Stimulated activated naive CD8-positive, alpha-beta T cell treated with anti-CD3 and anti-CD28 coated beads, Interleukin-15, amount 100 ng/mL, for 72 hours (primary cell): ENCODE measurements at regions not wholly inside any gene's neighbourhood (a gene's known extent, or its start where the extent isn't known, plus 50 kb on each side); places are given as distances from the start of the nearest gene placed in this dataset.

ENCODE experiments used
- ATAC-seq: fragments of 150-1000 bp; cut with Tn5 transposase; 2 replicates; pipeline ENCODE4 v1.10.0; 2021; ENCODE audit warnings: mild to moderate bottlenecking, moderate library complexity
- DNase-seq, 2 donors: peaks; one replicate each; pipeline ENCODE4 v3.0.0; 2021 to 2022
- H3K27ac Mint-ChIP-seq, 2 donors: one replicate each; pipeline ENCODE4 v1.8.0; 2022; ENCODE audit warnings: mild to moderate bottlenecking in 2 of 2, mixed read lengths in 2 of 2, moderate library complexity in 2 of 2
- H3K27me3 Mint-ChIP-seq: one replicate; pipeline ENCODE4 v1.8.0; 2022; ENCODE audit warnings: mixed read lengths
- H3K4me1 Mint-ChIP-seq: one replicate; pipeline ENCODE4 v1.8.0; 2022; ENCODE audit warnings: mild to moderate bottlenecking, mixed read lengths
- H3K4me3 Mint-ChIP-seq, 2 donors: one replicate each; pipeline ENCODE4 v1.8.0; 2022; ENCODE audit warnings: mild to moderate bottlenecking in 2 of 2, mixed read lengths in 2 of 2, moderate library complexity in 1 of 2
- H3K9me3 Mint-ChIP-seq, 2 donors: one replicate each; pipeline ENCODE4 v1.8.0; 2022; ENCODE audit warnings: mixed read lengths in 2 of 2

DNA sequence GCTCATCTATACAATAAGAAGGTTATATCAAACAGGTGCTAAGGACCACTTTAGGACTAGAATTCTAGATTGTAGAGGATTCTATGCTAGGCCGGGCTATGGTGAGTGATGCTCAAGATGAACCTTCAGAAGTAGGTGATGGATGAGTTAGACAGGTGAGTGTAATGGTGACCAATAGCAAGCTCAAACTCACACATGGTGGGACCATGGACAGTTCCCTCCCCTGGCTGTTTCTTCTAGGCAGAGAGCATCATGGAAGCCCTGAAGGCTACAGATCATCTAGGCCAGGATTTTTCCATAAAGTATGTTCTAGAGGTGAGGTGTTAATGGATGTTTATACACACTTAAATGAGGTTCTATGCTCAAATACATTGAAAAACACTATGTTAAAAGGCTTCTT, 162.2 kb upstream of the WDR11 start:
- no peak overlapping the region for H3K4me3 Mint-ChIP-seq
- peaks cover 4% of the 10 kb centered on the region for H3K4me1 Mint-ChIP-seq
- DNase-seq, result no peak

DNA sequence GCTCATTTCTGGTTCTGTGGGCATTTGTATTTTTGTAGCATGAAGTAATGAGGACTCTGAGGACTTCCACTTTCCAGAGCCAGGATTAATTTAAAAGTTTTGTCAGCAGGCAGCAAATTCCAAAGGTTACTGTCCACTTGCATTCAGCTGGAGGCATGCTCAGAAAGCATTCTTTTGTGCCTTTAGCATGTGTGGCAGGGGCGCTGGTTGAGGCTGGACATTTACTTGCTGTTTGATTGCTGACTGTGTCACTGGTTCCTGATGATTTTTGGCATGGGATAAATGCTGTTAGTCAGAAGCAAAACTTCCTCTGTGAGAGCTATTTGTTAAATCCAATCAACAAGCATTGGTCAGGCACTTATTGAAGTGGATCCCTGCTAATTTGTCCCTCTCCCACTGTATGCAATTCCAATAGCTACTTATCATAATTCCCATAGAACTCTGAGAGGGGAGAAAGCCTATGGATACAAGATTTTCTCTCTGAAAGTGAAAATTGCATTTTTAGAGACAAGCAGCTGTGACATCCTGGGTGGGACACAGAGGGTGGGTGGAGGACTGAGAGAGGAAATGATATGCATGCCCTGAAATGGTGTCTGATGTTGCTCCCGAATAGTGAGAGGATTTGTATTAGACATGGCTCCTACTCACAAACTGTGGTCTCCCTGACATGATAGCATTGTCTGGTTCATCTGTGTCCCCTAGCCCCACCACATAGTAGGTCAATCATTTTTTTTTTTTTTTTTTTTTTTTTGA, 161.2 kb upstream of the WDR11 start:
- DNase-seq (no peak), ATAC-seq (no peak)
- no peaks in the 10 kb centered on the region for H3K27me3 Mint-ChIP-seq
- H3K4me3 Mint-ChIP-seq, result no peak overlapping the region
- H3K9me3 Mint-ChIP-seq, result no peaks in the 10 kb centered on the region
- no peak overlapping the region for H3K27ac Mint-ChIP-seq
- peaks cover 4% of the 10 kb centered on the region for H3K4me1 Mint-ChIP-seq

More for the DNA sequence above, 162.2 kb upstream of the WDR11 start:
- no peaks in the 10 kb centered on the region for H3K27me3 Mint-ChIP-seq
- H3K9me3 Mint-ChIP-seq, result no peaks in the 10 kb centered on the region
- no peak for ATAC-seq
- no peak overlapping the region for H3K27ac Mint-ChIP-seq

DNA sequence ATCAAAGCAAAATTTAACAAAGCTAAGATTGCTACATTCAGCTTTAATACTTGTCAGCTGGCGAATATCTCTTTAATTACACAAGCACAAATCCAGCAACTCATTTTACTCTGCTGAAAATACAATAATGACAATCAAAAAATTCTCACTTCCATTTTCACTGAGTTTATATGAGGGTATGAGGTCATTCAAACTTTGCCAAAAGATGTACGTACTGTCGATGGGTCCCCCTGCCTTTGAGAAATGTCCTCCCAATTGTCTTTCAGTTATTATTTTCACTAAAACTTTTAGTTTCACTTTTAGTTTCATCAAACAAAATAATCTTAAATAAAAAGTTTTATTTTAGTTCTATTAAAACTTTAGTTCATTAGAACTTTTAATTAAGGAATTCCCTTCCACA, 159.5 kb upstream of the WDR11 start:
- DNase-seq (no peak), ATAC-seq (no peak)
- no peak overlapping the region for H3K27ac Mint-ChIP-seq
- no peaks in the 10 kb centered on the region for H3K27me3 Mint-ChIP-seq
- peaks cover 4% of the 10 kb centered on the region for H3K4me1 Mint-ChIP-seq
- no peak overlapping the region for H3K4me3 Mint-ChIP-seq
- peaks cover 0 to 8% of the 10 kb centered on the region in 2 donors for H3K9me3 Mint-ChIP-seq

DNA sequence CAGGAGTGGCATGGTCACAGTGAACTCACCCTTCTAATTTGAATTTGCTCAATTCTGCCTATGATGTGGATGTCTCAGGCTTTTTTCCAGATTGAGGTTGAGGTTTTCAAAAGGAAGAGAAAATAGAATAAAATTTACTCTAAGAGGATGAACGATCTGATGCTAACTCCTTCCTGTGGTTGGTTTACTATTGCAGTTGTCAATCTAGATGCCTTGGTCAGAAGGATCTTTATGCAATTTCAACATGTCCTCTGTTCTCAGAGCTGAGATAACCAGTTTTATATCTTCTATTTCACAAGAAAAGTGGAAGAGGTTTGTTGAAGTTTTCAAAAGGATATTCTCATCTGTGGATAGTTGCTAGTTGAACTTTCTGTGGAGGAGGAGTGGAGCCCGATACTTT, 150.7 kb upstream of the WDR11 start:
- Mint-ChIP-seq H3K9me3 (peaks cover 14 to 50% of the 10 kb centered on the region in 2 donors), H3K4me3 (no peak overlapping the region), H3K27me3 (peaks cover 5% of the 10 kb centered on the region), H3K4me1 (no peaks in the 10 kb centered on the region), H3K27ac (no peak overlapping the region)
- ATAC-seq, result no peak
- no peak for DNase-seq

DNA sequence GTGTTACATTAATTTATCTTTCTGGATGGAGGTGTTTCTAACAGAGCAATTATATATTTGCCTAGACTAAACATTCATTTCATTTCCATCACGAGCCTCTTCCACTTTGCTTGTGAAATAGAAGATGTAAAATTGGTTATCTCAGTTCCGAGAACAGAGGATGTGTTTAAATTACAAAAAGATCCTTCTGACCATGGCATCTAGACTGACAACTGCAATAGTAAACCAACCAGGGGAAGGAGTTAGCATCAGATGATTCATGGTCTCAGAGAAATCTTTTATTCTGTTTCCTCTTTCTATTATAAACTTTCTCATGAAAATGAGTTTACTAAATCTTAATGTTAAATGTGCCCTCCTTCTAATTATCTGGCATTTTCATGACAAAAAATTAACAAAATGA, 149.8 kb upstream of the WDR11 start:
- H3K27ac Mint-ChIP-seq, result no peak overlapping the region
- no peak for ATAC-seq

DNA sequence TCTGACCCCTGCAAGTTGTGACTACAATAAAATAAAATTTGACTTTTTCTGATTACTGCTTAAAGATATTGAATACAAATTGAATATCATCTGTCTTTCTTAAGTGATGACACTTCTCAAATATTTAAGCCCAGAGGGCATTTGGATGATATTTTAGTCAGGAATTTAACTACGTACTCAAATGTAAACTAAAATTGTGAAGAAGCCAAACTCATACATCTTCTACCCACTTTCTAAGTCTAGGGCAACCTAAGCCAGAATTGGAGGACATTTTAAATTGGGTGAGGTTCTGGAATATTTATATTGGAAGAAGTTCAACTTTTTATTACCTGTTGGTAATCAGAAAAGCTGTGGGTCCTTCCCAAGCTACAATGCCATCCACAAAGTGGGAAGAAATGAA, 149.1 kb upstream of the WDR11 start:
- Mint-ChIP-seq H3K27ac (no peak overlapping the region), H3K4me3 (no peak overlapping the region), H3K9me3 (peaks cover 14 to 38% of the 10 kb centered on the region in 2 donors), H3K27me3 (peaks cover 5% of the 10 kb centered on the region), H3K4me1 (no peaks in the 10 kb centered on the region)
- ATAC-seq (no peak), DNase-seq (no peak)

More for the DNA sequence above, 149.8 kb upstream of the WDR11 start:
- Mint-ChIP-seq H3K27me3 (peaks cover 5% of the 10 kb centered on the region), H3K9me3 (peaks cover 14 to 45% of the 10 kb centered on the region in 2 donors), H3K4me1 (no peaks in the 10 kb centered on the region), H3K4me3 (no peak overlapping the region)
- DNase-seq, result no peak

DNA sequence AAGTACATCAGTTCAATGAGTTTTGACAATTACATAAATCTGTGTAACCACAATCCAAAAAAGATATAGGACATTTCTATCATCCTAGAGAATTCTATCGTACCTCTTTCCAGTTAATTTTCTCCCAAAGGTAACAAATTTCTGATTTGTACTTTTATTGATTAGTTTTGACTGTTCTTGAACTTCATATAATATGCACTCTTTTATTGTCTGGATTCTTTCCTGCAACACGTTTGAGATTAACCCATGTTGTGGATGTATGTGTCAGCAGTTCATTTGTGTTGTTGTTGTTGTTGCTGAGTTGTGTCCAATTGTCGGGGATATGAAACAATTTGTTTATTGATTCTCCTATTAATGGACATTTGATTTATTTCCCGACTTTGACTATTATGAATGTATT, 145.9 kb upstream of the WDR11 start:
- Mint-ChIP-seq H3K4me1 (no peaks in the 10 kb centered on the region), H3K9me3 (peaks cover 0 to 8% of the 10 kb centered on the region in 2 donors), H3K4me3 (no peak overlapping the region), H3K27ac (no peak overlapping the region), H3K27me3 (peaks cover 5% of the 10 kb centered on the region)
- DNase-seq, result no peak
- no peak for ATAC-seq

DNA sequence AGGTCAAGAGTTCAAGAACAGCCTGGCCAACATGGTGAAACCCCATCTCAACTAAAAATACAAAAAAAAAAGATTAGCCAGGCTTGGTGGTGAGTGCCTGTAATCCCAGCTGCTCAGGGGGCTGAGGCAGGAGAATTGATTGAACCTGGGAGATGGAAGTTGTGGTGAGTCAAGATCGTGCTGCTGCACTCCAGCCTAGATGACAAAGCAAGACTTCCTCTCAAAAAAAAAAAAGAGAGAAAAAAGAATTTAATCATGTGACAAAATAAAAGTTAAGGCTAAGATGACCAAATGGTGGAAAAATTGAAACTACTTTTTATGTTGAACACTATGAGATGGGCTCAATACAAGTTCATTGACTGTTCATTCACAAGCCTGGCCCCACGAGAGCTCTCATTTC, 141.1 kb upstream of the WDR11 start:
- H3K4me1 Mint-ChIP-seq, result no peaks in the 10 kb centered on the region
- no peak overlapping the region for H3K27ac Mint-ChIP-seq
- H3K9me3 Mint-ChIP-seq, result no peaks in the 10 kb centered on the region
- DNase-seq (no peak), ATAC-seq (no peak)
- peaks cover 6% of the 10 kb centered on the region for H3K27me3 Mint-ChIP-seq
- no peak overlapping the region for H3K4me3 Mint-ChIP-seq

DNA sequence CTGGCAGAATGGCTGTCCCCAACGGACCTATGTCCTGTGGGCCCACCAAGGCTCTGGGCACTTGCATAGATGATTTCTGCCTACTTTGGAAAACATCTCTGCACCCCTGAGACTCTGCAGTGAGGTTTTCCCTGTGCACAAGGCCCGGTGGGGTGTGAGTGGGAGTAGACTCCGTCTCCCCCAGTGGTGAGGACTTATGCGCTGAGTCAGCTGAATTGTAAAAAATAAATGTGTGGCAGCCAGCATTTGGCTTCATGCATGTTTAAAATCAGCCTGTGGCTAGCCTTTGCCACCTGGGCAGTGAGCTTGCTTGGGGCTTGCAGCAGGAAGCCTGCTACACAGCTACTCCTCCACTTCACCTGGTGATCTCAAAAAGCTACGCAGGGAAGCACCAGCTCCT, 139.3 kb upstream of the WDR11 start:
- Mint-ChIP-seq H3K27ac (no peak overlapping the region), H3K9me3 (peaks cover 0 to 2% of the 10 kb centered on the region in 2 donors), H3K4me3 (no peak overlapping the region), H3K4me1 (no peaks in the 10 kb centered on the region), H3K27me3 (peaks cover 6% of the 10 kb centered on the region)
- DNase-seq (no peak), ATAC-seq (no peak)

DNA sequence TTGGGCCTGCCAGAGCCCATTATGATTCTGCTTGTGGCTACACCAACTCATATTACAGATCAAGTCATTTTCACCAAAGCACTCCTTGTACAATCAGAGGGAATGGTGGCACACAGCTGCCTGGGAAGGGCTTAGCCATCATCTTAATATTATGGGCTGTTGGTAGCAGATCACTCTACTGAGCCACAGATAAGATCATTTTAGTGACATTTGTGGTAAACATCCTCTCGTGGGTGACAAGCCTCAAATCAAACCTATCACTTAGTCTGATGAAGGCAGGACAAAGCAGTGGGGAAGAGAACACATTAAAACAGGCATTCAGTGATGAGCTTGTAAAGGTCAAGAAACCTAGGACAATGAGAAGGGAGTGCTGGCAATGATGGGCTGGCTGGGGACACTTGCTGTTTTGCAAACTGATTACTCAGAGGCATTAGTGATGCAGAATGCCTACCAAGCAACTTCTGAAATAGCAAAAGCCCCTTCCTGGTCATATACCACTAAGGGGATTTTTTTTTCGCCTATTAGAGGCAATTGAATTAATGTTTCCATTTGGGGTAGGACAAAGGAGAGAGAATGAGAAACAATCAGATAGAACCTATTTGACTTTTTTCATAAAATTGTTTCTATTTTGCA, 137.5 kb upstream of the WDR11 start:
- no peak overlapping the region for H3K27ac Mint-ChIP-seq

DNA sequence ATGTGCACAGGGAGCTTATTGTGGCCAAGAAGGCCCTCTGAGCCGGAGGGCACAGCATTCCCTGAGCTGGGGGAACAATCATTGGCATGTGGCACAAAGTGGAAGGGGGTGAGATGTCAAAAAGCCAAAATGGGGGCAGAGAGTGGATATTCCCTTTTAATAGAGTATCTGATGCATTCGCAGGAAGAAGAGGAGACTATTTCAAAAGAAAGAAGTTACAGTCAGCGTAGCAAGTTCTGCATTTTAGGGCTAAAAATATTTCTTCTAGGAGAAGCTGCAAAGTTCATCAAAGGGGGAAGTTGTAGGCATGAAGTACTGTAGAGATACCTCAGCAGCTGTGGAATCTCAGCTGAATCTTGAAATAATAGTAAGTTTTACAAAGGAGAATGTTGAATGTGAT, 136.0 kb upstream of the WDR11 start:
- Mint-ChIP-seq H3K9me3 (peaks cover 0 to 6% of the 10 kb centered on the region in 2 donors), H3K4me3 (no peak overlapping the region), H3K27me3 (peaks cover 6% of the 10 kb centered on the region), H3K27ac (no peak overlapping the region), H3K4me1 (no peaks in the 10 kb centered on the region)
- no peak for DNase-seq
- ATAC-seq, result no peak

More for the DNA sequence above, 137.5 kb upstream of the WDR11 start:
- Mint-ChIP-seq H3K27me3 (peaks cover 6% of the 10 kb centered on the region), H3K4me3 (no peak overlapping the region), H3K4me1 (no peaks in the 10 kb centered on the region), H3K9me3 (peaks cover 0 to 6% of the 10 kb centered on the region in 2 donors)
- no peak for ATAC-seq
- DNase-seq, result no peak

DNA sequence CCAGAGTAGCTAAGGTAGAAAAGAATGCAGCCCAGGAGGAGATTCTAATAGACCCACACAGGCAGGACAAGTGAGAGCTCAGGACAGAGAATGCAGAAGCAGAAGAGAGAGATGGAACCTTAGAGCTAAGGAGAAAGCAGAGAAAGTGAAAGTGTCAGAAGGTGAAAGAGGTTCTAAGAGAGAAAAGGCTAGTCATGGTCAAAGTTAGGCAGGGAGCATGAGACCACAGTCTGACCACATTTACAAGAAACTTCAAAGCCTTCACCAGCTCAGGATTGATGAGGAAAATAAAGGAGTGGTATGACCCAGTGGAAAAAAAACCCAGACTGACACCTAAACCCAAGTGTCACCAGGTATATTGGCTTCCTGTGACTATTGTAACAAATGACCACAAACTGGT, 131.8 kb upstream of the WDR11 start:
- ATAC-seq (no peak), DNase-seq (no peak)
- Mint-ChIP-seq H3K4me3 (no peak overlapping the region), H3K9me3 (peaks cover 0 to 6% of the 10 kb centered on the region in 2 donors), H3K27me3 (no peaks in the 10 kb centered on the region), H3K4me1 (no peaks in the 10 kb centered on the region), H3K27ac (no peak overlapping the region)

DNA sequence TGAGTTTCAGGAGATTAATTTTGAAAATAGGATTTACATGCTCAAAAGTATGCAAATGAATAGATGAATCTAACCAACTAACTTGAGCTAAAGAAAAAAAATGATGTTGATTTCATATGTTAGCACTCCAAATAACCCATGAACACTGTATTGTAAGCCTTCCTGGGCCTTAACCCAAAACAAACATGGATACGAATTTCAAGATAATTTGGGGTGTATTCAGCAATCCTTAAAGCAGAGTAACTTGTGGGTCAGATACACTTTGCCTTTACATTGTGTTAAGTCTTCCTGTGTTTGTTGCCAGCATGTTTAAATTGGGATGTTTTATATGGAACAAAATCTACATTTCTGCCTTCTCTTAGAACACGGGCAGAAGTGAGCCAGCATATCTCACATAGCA, 124.2 kb upstream of the WDR11 start:
- DNase-seq (no peak), ATAC-seq (no peak)
- Mint-ChIP-seq H3K27me3 (peaks cover under 1% of the 10 kb centered on the region), H3K27ac (no peak overlapping the region), H3K4me1 (no peaks in the 10 kb centered on the region), H3K4me3 (no peak overlapping the region), H3K9me3 (no peaks in the 10 kb centered on the region)

DNA sequence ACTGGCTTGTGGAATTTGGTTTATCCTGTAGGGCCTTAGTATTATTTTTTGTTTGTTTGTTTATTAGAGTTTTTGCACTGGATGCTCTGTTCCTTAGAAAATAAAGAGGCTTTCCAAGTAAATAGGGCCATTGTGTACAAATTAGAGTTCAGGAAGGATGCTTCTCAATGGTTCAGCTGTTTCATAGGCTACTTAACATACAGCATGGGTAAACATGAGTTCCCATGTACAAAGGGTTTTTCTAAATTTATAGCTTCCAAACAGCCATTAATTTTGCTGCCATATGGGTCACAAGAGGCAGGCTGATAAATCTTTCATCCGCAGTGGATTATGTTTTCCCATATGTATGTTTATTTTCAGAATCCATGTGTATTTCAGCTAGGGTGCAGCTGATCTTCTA, 121.6 kb upstream of the WDR11 start:
- ATAC-seq (no peak), DNase-seq (no peak)
- Mint-ChIP-seq H3K4me3 (no peak overlapping the region), H3K27me3 (peaks cover 11% of the 10 kb centered on the region), H3K27ac (no peak overlapping the region), H3K9me3 (no peaks in the 10 kb centered on the region), H3K4me1 (no peaks in the 10 kb centered on the region)

DNA sequence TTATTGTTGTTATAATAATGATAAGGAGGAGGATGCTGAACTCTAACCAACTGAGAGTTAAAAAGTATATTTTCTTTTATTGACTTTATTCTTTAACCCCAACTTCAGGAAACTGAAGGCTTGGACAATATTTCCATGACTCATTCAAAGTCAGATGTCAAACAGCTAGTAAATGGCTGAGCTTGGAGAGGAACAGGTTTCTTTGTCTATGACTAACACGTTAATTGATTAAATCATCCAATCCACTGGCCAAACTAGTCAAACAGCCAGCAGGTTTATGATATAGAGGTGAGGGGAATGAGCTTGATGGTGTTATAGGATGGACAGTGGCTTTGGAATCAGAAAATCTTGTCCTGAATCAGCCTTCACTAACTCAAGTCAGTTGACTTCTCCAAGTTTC, 119.1 kb upstream of the WDR11 start:
- no peak for DNase-seq
- Mint-ChIP-seq H3K4me3 (no peak overlapping the region), H3K4me1 (no peaks in the 10 kb centered on the region), H3K9me3 (no peaks in the 10 kb centered on the region), H3K27me3 (peaks cover 24% of the 10 kb centered on the region), H3K27ac (no peak overlapping the region)
- peak; percentile 8 for ATAC-seq

DNA sequence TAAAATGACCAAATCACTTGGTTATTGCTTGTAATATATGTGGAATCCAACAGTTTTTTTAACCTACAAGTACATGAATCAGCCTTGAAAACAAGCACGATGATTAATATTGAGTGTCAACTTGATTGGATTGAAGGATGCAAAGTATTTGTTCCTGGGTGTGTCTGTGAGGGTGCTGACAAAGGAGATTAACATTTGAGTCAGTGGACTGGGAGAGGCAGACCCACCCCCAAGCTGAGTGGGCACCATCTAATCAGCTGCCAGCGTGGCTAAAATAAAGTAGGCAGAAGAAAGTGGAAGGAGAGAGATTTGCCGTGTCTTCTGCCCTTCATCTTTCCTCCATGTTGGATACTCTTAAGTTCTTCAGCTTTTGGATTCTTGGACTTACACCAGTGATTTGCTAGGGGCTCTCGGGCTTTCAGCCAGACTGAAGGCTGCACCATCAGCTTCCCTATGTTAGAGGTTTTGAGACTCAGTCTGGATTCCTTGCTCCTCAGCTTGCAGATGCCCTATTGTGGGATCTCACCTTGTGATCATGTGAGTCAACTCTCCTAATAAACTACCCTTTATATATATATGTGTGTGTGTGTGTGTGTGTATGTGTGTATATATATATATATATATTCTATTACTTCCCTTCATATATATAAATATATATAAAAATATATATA, 118.4 kb upstream of the WDR11 start:
- H3K4me1 Mint-ChIP-seq, result no peaks in the 10 kb centered on the region
- ATAC-seq, result peak; percentile 39
- H3K27me3 Mint-ChIP-seq, result peaks cover 25% of the 10 kb centered on the region
- no peaks in the 10 kb centered on the region for H3K9me3 Mint-ChIP-seq
- no peak overlapping the region for H3K27ac Mint-ChIP-seq
- no peak overlapping the region for H3K4me3 Mint-ChIP-seq
- DNase-seq, result no peak
